NCI-H748 (cell line): ENCODE measurements at regions not wholly inside any gene's neighbourhood (a gene's known extent, or its start where the extent isn't known, plus 50 kb on each side); places are given as distances from the start of the nearest gene placed in this dataset.
"Not testable (repeated sequence)": the region's sequence is repeated elsewhere in the genome, so short reads cannot be mapped to it uniquely, and the experiment has no call there.

ENCODE experiments used
- DNase-seq: peaks from one replicate; lab custom pipeline; 2025; ENCODE audit not compliant: unreplicated experiment; lab: John Stamatoyannopoulos, UW

- peak; percentile 41 for DNase-seq
Measured at GRCh38 chr7:83882551-83882950, 233.6 kb upstream of the SEMA3E start.

- DNase-seq: no peak
Measured at GRCh38 chr7:83879063-83879462, 230.1 kb upstream of the SEMA3E start.

- DNase-seq: no peak
Measured at GRCh38 chr7:83878614-83879013, 229.7 kb upstream of the SEMA3E start.

- DNase-seq: peak; percentile 15
Measured at GRCh38 chr7:83876593-83876992, 227.7 kb upstream of the SEMA3E start.

- DNase-seq: peak; percentile 27
Measured at GRCh38 chr7:83873459-83873858, 224.5 kb upstream of the SEMA3E start.

GRCh38 chr7:83872501-83872900 lies 223.6 kb upstream of the SEMA3E start:
- peak; percentile 58 for DNase-seq

- DNase-seq: no peak
Measured at GRCh38 chr7:83870515-83870914, 221.6 kb upstream of the SEMA3E start.

GRCh38 chr7:83866582-83866981 lies 217.6 kb upstream of the SEMA3E start:
- DNase-seq: no peak

GRCh38 chr7:83864551-83864950 lies 215.6 kb upstream of the SEMA3E start:
- DNase-seq: no peak

- no peak for DNase-seq
Measured at GRCh38 chr7:83863906-83864305, 215.0 kb upstream of the SEMA3E start.

GRCh38 chr7:83861876-83862275 lies 212.9 kb upstream of the SEMA3E start:
- DNase-seq: no peak

GRCh38 chr7:83859827-83860226 lies 210.9 kb upstream of the SEMA3E start:
- no peak for DNase-seq

- no peak for DNase-seq
Measured at GRCh38 chr7:83857691-83858090, 208.8 kb upstream of the SEMA3E start.

- DNase-seq: no peak
Measured at GRCh38 chr7:83856094-83856493, 207.2 kb upstream of the SEMA3E start.

- DNase-seq: no peak
Measured at GRCh38 chr7:83852136-83852535, 203.2 kb upstream of the SEMA3E start.

- DNase-seq: no peak
Measured at GRCh38 chr7:83851551-83851950, 202.6 kb upstream of the SEMA3E start.

- no peak for DNase-seq
Measured at GRCh38 chr7:83850941-83851340, 202.0 kb upstream of the SEMA3E start.

GRCh38 chr7:83850125-83850524 lies 201.2 kb upstream of the SEMA3E start:
- DNase-seq: no peak

GRCh38 chr7:83849131-83849530 lies 200.2 kb upstream of the SEMA3E start:
- no peak for DNase-seq

- no peak for DNase-seq
Measured at GRCh38 chr7:83842894-83843293, 194.0 kb upstream of the SEMA3E start.

GRCh38 chr7:83837683-83838082 lies 188.7 kb upstream of the SEMA3E start:
- no peak for DNase-seq

GRCh38 chr7:83836028-83836427 lies 187.1 kb upstream of the SEMA3E start:
- peak; percentile 21 for DNase-seq

GRCh38 chr7:83835424-83835823 lies 186.5 kb upstream of the SEMA3E start:
- DNase-seq: no peak

- DNase-seq: not testable (repeated sequence)
Measured at GRCh38 chr7:83833721-83834120, 184.8 kb upstream of the SEMA3E start.
